NB4 (cell line): ENCODE measurements at regions not wholly inside any gene's neighbourhood (a gene's known extent, or its start where the extent isn't known, plus 50 kb on each side); places are given as distances from the start of the nearest gene placed in this dataset.

ENCODE experiments used
- MYC ChIP-seq: IDR thresholded peaks from 2 replicates; pipeline ENCODE4 v1.6.1; 2011; ENCODE audit warnings: low read depth, low read length
- POLR2A ChIP-seq: IDR thresholded peaks from 2 replicates; pipeline ENCODE4 v1.6.1; 2011; ENCODE audit warnings: mild to moderate bottlenecking; ENCODE audit not compliant: insufficient read length; ENCODE audit errors: extremely low read depth
- TF ChIP-seq, protein P1 (sequence below): IDR thresholded peaks from one replicate; pipeline ENCODE4 v1.5.1; 2012; ENCODE audit warnings: low read depth, low read length

- TF ChIP-seq, protein P1, sequence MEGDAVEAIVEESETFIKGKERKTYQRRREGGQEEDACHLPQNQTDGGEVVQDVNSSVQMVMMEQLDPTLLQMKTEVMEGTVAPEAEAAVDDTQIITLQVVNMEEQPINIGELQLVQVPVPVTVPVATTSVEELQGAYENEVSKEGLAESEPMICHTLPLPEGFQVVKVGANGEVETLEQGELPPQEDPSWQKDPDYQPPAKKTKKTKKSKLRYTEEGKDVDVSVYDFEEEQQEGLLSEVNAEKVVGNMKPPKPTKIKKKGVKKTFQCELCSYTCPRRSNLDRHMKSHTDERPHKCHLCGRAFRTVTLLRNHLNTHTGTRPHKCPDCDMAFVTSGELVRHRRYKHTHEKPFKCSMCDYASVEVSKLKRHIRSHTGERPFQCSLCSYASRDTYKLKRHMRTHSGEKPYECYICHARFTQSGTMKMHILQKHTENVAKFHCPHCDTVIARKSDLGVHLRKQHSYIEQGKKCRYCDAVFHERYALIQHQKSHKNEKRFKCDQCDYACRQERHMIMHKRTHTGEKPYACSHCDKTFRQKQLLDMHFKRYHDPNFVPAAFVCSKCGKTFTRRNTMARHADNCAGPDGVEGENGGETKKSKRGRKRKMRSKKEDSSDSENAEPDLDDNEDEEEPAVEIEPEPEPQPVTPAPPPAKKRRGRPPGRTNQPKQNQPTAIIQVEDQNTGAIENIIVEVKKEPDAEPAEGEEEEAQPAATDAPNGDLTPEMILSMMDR = no peak
- no peak for TF ChIP-seq POLR2A
- TF ChIP-seq MYC = no peak
Observed at GRCh38 chr16:51938861-51939260, 608.1 kb downstream of the TOX3 start.
